Esophagus squamous epithelium (tissue), 5 donors: ENCODE measurements at regions not wholly inside any gene's neighbourhood (a gene's known extent, or its start where the extent isn't known, plus 50 kb on each side); places are given as distances from the start of the nearest gene placed in this dataset.

Experiments used
- DNase-seq: peaks from one replicate; lab custom pipeline; 2025; lab: John Stamatoyannopoulos, UW
- H3K27ac ChIP-seq, 4 donors: fragments of 200-600 bp; sonication (generic); one replicate each; pipeline ENCODE4 v1.5.1; 2016 to 2019; ENCODE audit warnings: mild to moderate bottlenecking in 1 of 4
- H3K27me3 ChIP-seq, 4 donors: fragments of 200-600 bp; sonication (generic); 1 replicate in 3 of 4; 2 replicates in 1 of 4; pipeline versions ENCODE4 v1.5.1 to v1.6.0; 2017 to 2021; ENCODE audit warnings: antibody characterized with exemption in 1 of 4
- H3K36me3 ChIP-seq, 3 donors: fragments of 200-600 bp; sonication (generic); one replicate each; pipeline ENCODE4 v1.5.1; 2016 to 2019
- H3K4me1 ChIP-seq, 3 donors: fragments of 200-600 bp; sonication (generic); one replicate each; pipeline ENCODE4 v1.5.1; 2017 to 2019
- H3K4me3 ChIP-seq, 4 donors: fragments of 200-600 bp; sonication (generic); 1 replicate in 3 of 4; 2 replicates in 1 of 4; pipeline ENCODE4 v1.5.1; 2016 to 2019; ENCODE audit warnings: mild to moderate bottlenecking in 2 of 4, moderate library complexity in 1 of 4
- H3K9me3 ChIP-seq, 3 donors: fragments of 200-600 bp; sonication (generic); one replicate each; pipeline ENCODE4 v1.5.1; 2016 to 2019
- POLR2A ChIP-seq, 4 donors: fragments of 450-650 bp; IDR thresholded peaks; one replicate each; pipeline ENCODE4 v1.6.1; 2017; ENCODE audit warnings: antibody characterized with exemption in 4 of 4, mild to moderate bottlenecking in 4 of 4, moderate library complexity in 3 of 4
- WGBS, 2 donors: methylation state at CpG; one replicate each; pipeline ENCODE4 v1.1.5; 2018; 5-methylcytosine and 5-hydroxymethylcytosine counted together
- intact Hi-C: fragments of 100-400 bp; cut with DNase I; formaldehyde crosslinking; loops from one replicate; pipeline ENCODE4 v1.15.0; 2022
- TF ChIP-seq, protein P1 (sequence below), 6 experiments: fragments of 450-650 bp in 4 of 6; fragments of 200-600 bp in 2 of 6; sonication (generic) in 2 of 6; IDR thresholded peaks; one replicate each; pipeline ENCODE4 v1.5.1; 2016 to 2019; ENCODE audit warnings: antibody characterized with exemption in 6 of 6, mild to moderate bottlenecking in 4 of 6, moderate library complexity in 4 of 6
- donor health status: DM: yes; HTN: yes; CAD: no.

GRCh38 chr2:145034511-145034910, 514.6 kb upstream of the ZEB2 start:
- DNase-seq = no peak
- no peaks in the 10 kb centered on the region for H3K9me3 ChIP-seq
- H3K27me3 ChIP-seq = no peaks in the 10 kb centered on the region
- TF ChIP-seq POLR2A (IDR thresholded peaks at IDR 0.05) = no peak
- TF ChIP-seq, protein P1, sequence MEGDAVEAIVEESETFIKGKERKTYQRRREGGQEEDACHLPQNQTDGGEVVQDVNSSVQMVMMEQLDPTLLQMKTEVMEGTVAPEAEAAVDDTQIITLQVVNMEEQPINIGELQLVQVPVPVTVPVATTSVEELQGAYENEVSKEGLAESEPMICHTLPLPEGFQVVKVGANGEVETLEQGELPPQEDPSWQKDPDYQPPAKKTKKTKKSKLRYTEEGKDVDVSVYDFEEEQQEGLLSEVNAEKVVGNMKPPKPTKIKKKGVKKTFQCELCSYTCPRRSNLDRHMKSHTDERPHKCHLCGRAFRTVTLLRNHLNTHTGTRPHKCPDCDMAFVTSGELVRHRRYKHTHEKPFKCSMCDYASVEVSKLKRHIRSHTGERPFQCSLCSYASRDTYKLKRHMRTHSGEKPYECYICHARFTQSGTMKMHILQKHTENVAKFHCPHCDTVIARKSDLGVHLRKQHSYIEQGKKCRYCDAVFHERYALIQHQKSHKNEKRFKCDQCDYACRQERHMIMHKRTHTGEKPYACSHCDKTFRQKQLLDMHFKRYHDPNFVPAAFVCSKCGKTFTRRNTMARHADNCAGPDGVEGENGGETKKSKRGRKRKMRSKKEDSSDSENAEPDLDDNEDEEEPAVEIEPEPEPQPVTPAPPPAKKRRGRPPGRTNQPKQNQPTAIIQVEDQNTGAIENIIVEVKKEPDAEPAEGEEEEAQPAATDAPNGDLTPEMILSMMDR (IDR thresholded peaks at IDR 0.05) = no peak
- WGBS, 2 donors = 78 to 93% methylated on average over 1 of the region's 1 CpG
- intact Hi-C loops = no loop called here
- peaks cover 0 to 8% (median 0%) of the 10 kb centered on the region in 3 donors for H3K4me1 ChIP-seq
- no peak overlapping the region for H3K4me3 ChIP-seq
- H3K36me3 ChIP-seq = no peaks in the 10 kb centered on the region
- no peak overlapping the region for H3K27ac ChIP-seq

- intact Hi-C loops = no loop called here
- Histone ChIP-seq H3K27ac (no peak overlapping the region), H3K4me1 (peaks cover 0 to 6% (median 0%) of the 10 kb centered on the region in 3 donors), H3K27me3 (no peaks in the 10 kb centered on the region), H3K4me3 (no peak overlapping the region), H3K36me3 (no peaks in the 10 kb centered on the region), H3K9me3 (no peaks in the 10 kb centered on the region)
- DNase-seq = no peak
- 96 to 100% methylated on average over 1 of the region's 1 CpG for WGBS, 2 donors
- TF ChIP-seq, protein P1 (IDR thresholded peaks at IDR 0.05) = no peak
- no peak for TF ChIP-seq POLR2A (IDR thresholded peaks at IDR 0.05)
Measured at GRCh38 chr2:145033438-145033837, 513.5 kb upstream of the ZEB2 start.

- H3K4me1 ChIP-seq = no peaks in the 10 kb centered on the region
- intact Hi-C loops = no loop called here
- WGBS, 2 donors = 87 to 93% methylated on average over 2 of the region's 2 CpGs
- H3K27ac ChIP-seq = no peak overlapping the region
- H3K9me3 ChIP-seq = no peaks in the 10 kb centered on the region
- no peak overlapping the region for H3K4me3 ChIP-seq
- no peak for DNase-seq
- TF ChIP-seq, protein P1 (IDR thresholded peaks at IDR 0.05) = no peak
- no peak for TF ChIP-seq POLR2A (IDR thresholded peaks at IDR 0.05)
- no peaks in the 10 kb centered on the region for H3K27me3 ChIP-seq
- no peaks in the 10 kb centered on the region for H3K36me3 ChIP-seq
Measured at GRCh38 chr2:145032791-145033190, 512.9 kb upstream of the ZEB2 start.

GRCh38 chr2:145029873-145030272, 510.0 kb upstream of the ZEB2 start:
- Histone ChIP-seq H3K4me3 (no peak overlapping the region), H3K4me1 (no peaks in the 10 kb centered on the region), H3K27me3 (no peaks in the 10 kb centered on the region), H3K36me3 (no peaks in the 10 kb centered on the region), H3K9me3 (no peaks in the 10 kb centered on the region), H3K27ac (peak overlapping the region in 1 of 4 donors; percentile 4)
- WGBS, 2 donors = 71 to 85% methylated on average over 3 of the region's 3 CpGs
- TF ChIP-seq, protein P1 (IDR thresholded peaks at IDR 0.05) = no peak
- TF ChIP-seq POLR2A (IDR thresholded peaks at IDR 0.05) = no peak
- no peak for DNase-seq
- intact Hi-C loops = no loop called here

GRCh38 chr2:145029081-145029480, 509.2 kb upstream of the ZEB2 start:
- Histone ChIP-seq H3K36me3 (no peaks in the 10 kb centered on the region), H3K27ac (peak overlapping the region in 1 of 4 donors; percentile 9), H3K9me3 (no peaks in the 10 kb centered on the region), H3K4me1 (no peaks in the 10 kb centered on the region), H3K4me3 (no peak overlapping the region), H3K27me3 (no peaks in the 10 kb centered on the region)
- TF ChIP-seq POLR2A (IDR thresholded peaks at IDR 0.05) = no peak
- TF ChIP-seq, protein P1 (IDR thresholded peaks at IDR 0.05) = no peak
- no peak for DNase-seq
- intact Hi-C loops = no loop called here
- 86% methylated on average over 5 of the region's 5 CpGs for WGBS, 2 donors
